ENCODE measurements at regions not wholly inside any gene's neighbourhood (a gene's known extent, or its start where the extent isn't known, plus 50 kb on each side); places are given as distances from the start of the nearest gene placed in this dataset.

- Histone ChIP-seq H2AFZ (no peak overlapping the region), H3K9me2 (replicated peaks; ENCODE audit: insufficient read depth) (no peaks in the 10 kb centered on the region), H3K4me2 (no peak overlapping the region), H3K4me1 (ENCODE audit: insufficient read depth) (peaks cover 25% of the 10 kb centered on the region), H3K4me3 (no peak overlapping the region), H3K36me3 (replicated peaks; ENCODE audit: insufficient read depth, low read depth) (no peaks in the 10 kb centered on the region), H3K79me2 (peaks cover 3% of the 10 kb centered on the region), H4K20me1 (ENCODE audit: insufficient read depth, poor library complexity, severe bottlenecking) (no peaks in the 10 kb centered on the region), H3K27ac (no peak overlapping the region), H3K9me3 (ENCODE audit: low read depth) (no peaks in the 10 kb centered on the region), H3K27me3 (no peaks in the 10 kb centered on the region)
- DNase-seq (ENCODE audit: low spot score) = peak; percentile 67
- 82% methylated on average over 15 of the region's 15 CpGs for WGBS (ENCODE audit: low lambda C conversion rate, missing lambda C conversion rate)
- no peak for TF ChIP-seq EZH2 (IDR thresholded peaks at IDR 0.05; ENCODE audit: borderline replicate concordance)
- TF ChIP-seq CTCF (IDR thresholded peaks at IDR 0.05; ENCODE audit: poor library complexity) = no peak
- no peak for TF ChIP-seq EZH2phosphoT487 (IDR thresholded peaks at IDR 0.05; ENCODE audit: low read depth, severe bottlenecking, unreplicated experiment)
Observed at GRCh38 chr16:85372627-85373372, 240.3 kb upstream of the GSE1 start.

DNA sequence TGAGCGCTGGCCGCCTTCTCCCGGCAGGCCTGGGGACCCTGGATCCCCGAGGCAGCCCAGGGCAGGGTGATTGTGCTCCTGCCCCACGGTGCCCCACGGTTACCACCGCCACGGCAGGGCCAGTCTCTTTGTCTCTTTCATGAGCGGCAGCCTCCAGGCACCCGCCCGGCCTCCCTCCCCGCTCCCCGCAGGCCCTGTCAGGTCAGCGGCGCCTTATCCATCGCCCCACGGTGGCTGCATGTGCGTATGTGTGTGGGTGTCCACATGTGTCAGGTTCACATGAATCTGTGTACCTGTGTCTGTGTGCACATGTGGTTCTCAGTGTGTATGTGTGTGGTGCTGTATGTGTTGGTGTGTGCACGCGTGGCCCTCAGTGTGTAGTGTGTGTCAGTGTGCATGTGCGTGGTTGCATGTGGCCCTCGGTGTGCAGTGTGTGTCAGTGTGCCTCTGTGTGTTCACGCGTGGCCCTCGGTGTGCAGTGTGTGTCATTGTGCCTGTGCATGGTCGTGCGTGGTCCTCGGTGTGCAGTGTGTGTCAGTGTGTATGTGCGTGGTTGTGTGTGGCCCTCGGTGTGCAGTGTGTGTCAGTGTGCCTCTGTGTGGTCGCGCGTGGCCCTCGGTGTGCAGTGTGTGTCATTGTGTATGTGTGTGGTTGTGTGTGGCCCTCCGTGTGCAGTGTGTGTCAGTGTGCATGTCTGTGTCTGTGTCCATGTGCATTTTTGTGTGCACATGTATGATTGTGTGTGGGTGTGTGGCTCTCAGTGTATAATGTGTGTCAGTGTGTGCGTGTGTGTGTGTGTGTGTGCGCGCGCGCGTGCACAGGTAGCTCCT lies 239.2 kb upstream of the GSE1 start:
- Histone ChIP-seq H3K4me1 (ENCODE audit: insufficient read depth) (peaks cover 31% of the 10 kb centered on the region), H3K9me3 (ENCODE audit: low read depth) (no peaks in the 10 kb centered on the region), H3K4me2 (no peak overlapping the region), H3K27me3 (no peaks in the 10 kb centered on the region), H2AFZ (no peak overlapping the region), H3K79me2 (peaks cover 3% of the 10 kb centered on the region), H4K20me1 (ENCODE audit: insufficient read depth, poor library complexity, severe bottlenecking) (no peaks in the 10 kb centered on the region), H3K27ac (no peak overlapping the region), H3K36me3 (replicated peaks; ENCODE audit: insufficient read depth, low read depth) (no peaks in the 10 kb centered on the region), H3K4me3 (no peak overlapping the region), H3K9me2 (replicated peaks; ENCODE audit: insufficient read depth) (no peaks in the 10 kb centered on the region)
- TF ChIP-seq EZH2 (IDR thresholded peaks at IDR 0.05; ENCODE audit: borderline replicate concordance) (no peak), CTCF (IDR thresholded peaks at IDR 0.05; ENCODE audit: poor library complexity) (no peak)
- WGBS (ENCODE audit: low lambda C conversion rate, missing lambda C conversion rate) = 91% methylated on average over 40 of the region's 41 CpGs
- DNase-seq (ENCODE audit: low spot score) = no peak

GRCh38 chr16:85374571-85374872 lies 238.6 kb upstream of the GSE1 start:
- Histone ChIP-seq H3K4me1 (ENCODE audit: insufficient read depth) (peaks cover 33% of the 10 kb centered on the region), H3K27me3 (no peaks in the 10 kb centered on the region), H3K9me3 (ENCODE audit: low read depth) (no peaks in the 10 kb centered on the region), H3K4me3 (no peak overlapping the region), H3K9me2 (replicated peaks; ENCODE audit: insufficient read depth) (no peaks in the 10 kb centered on the region), H4K20me1 (ENCODE audit: insufficient read depth, poor library complexity, severe bottlenecking) (no peaks in the 10 kb centered on the region), H3K27ac (no peak overlapping the region), H3K79me2 (peaks cover 3% of the 10 kb centered on the region), H2AFZ (no peak overlapping the region), H3K36me3 (replicated peaks; ENCODE audit: insufficient read depth, low read depth) (no peaks in the 10 kb centered on the region), H3K4me2 (no peak overlapping the region)
- TF ChIP-seq EZH2phosphoT487 (IDR thresholded peaks at IDR 0.05; ENCODE audit: low read depth, severe bottlenecking, unreplicated experiment) (no peak), CTCF (IDR thresholded peaks at IDR 0.05; ENCODE audit: poor library complexity) (no peak), EZH2 (IDR thresholded peaks at IDR 0.05; ENCODE audit: borderline replicate concordance) (no peak)
- DNase-seq (ENCODE audit: low spot score) = no peak
- WGBS (ENCODE audit: low lambda C conversion rate, missing lambda C conversion rate) = 89% methylated on average over 10 of the region's 10 CpGs

All from hepatocyte (in vitro differentiated cells).